A204.1 (cell line): ENCODE measurements at regions not wholly inside any gene's neighbourhood (a gene's known extent, or its start where the extent isn't known, plus 50 kb on each side); places are given as distances from the start of the nearest gene placed in this dataset.

ENCODE experiments used
- FAIRE-seq: peaks from 2 replicates; lab custom pipeline; 2012; peaks lifted over from hg19 to GRCh38; lab: Jason Lieb, UNC

DNA sequence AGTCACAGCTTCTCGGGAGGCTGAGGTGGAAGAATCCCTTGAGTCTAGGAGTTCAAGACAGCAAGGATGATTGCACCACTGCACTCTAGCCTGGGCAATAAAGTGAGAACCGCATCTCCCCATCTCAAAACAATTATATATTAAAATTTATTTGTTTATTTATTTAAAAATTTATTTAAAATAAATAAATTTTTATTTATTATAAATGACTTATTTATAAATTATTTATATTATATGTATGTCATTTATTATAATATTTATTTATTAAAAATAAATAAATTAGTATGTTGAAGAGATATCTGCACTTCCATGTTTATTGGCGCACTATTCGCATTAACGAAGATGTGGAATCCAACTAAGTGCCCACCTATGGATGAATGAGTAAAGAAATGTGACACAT, 683.2 kb upstream of the BRINP3 start:
- peak; percentile 93 for FAIRE-seq

DNA sequence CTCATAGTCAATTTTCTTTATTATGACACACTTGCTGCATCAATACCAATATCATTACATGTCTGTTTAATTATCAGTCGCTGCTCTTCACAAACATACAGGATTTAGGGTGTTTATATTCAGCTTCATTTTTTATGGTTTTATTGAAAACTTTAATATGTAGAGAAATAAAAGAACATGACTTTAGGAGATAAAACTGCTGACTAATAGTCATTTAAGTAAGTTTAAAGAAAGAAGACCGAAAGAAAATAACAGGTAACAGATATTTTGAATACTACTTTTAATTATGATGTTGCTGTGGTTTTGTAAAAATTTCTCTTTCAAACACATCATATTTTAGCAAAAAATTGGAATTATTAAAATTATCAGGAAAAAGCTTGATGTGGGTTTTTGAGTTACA, 685.1 kb upstream of the BRINP3 start:
- peak; percentile 40 for FAIRE-seq

DNA sequence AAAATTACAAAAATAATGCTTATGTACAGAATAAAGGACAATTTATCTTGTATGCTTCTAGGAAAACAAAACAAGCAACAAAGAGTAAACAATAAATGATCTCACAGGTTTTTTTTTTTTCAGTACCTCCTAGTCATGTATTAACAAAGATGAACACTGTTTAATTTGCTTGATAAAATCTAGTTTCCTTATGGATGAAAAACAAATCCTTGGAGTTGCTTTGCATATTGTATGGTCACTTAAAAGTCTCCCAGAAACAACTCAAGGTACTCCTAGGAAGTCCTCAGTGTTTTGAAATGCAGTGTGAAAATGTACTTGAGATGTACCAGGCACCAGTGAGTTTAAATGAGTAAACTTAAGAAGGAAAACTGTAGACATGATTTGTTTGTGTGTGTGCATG, 686.0 kb upstream of the BRINP3 start:
- FAIRE-seq, result no peak

DNA sequence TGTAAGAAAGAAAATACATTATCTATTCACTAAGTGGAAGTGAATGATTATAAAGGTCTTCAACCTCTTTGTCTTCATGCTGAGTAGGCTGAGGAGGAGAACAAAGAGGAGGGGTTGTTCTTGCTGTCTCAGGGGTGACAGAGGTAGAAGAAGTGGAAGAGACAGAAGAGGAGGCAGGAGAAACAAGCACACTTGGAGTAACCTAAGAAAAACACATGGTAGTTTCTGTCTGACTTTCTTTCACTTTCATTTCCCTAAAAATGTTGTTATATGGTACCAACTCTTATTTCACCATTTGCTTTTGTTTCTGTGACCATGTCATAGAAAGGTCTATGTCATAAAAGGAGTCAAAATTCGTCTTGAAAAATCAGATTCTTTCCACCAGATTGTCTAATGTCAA, 696.6 kb upstream of the BRINP3 start:
- FAIRE-seq, result peak; percentile 29

DNA sequence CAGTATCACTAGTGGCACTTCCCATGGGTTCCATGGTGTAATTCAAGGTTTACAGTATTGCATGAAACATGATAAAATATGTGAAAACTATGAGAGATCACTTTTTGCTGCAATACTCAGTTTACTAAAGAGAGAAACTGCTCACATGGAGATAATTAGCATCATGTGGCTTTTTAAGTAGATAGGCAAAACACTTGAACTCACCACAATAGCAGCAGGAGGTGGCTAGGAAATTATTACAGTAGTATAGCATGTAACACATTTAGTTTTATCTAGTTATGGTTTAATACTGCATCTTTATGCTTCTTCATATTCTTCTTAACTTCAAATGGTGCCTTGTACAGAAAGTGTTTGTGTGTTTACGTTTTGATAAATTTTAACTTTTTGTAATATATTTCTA, 698.5 kb upstream of the BRINP3 start:
- no peak for FAIRE-seq

DNA sequence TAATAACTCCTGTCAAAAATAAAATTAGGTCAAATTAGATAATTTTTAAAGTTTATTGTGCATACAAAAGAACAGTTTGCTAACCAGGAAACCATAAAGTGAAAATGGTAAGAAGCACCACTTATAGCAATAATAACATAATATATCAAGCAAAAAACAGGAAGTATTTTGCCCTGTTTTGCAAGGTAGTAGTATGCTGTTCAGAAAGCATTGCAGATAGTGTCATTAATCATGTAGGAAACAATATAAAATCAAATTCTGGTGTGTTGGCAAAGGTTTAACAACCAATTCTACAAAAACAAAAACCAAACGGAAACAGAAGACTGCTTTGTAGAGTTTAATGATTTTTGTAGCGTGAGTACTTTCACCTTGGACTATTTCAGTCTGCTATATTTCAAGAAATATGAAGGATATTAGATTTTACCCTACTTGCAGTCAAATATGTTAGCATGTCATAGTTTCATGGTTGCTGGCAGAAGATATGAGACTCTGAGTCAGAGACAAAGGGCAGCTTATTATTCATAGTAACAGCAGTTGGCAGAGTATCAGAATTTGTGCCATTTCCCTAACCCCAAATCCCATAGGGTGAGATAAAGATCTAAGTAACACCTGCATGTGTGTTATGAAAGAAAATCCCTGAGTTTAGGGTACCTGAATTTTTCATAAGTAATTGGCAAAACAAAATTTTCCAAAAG, 729.0 kb upstream of the BRINP3 start:
- FAIRE-seq, result no peak

DNA sequence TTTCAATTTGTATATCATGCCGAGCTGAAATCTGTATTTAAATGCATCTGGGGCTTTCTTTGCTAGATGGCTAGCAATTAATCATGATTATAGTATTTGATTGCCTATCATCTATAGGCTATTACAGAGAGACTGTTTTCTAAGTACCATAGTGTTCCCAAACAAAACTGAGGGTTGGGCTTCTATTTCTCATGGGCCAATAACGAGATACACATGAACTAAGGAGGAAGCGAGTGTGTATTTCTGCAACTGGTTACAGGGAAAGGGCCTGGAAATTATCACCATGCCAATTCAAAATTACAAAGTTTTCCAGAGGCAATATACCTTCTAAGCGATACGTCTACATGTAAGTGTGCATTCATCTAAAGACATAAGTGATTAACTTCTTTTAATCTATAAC, 744.5 kb upstream of the BRINP3 start:
- FAIRE-seq, result no peak

DNA sequence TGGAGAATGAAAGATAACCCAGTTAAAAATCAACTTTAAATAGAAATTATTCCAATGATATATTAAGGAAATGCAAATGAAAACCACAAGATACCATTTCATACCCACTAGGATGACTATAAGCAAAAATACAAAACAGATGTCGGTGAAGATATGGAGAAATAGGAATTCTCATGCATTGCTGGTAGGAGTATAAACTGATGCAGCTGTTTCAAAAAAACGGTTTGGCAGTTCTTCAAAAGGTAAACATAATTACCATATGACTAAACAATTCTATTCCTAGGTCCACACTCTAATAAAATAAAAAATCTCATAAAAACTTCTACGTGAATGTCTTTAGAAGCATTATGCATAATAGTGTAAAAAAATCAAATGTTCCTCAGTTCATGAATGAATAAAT, 763.3 kb upstream of the BRINP3 start:
- FAIRE-seq, result no peak

DNA sequence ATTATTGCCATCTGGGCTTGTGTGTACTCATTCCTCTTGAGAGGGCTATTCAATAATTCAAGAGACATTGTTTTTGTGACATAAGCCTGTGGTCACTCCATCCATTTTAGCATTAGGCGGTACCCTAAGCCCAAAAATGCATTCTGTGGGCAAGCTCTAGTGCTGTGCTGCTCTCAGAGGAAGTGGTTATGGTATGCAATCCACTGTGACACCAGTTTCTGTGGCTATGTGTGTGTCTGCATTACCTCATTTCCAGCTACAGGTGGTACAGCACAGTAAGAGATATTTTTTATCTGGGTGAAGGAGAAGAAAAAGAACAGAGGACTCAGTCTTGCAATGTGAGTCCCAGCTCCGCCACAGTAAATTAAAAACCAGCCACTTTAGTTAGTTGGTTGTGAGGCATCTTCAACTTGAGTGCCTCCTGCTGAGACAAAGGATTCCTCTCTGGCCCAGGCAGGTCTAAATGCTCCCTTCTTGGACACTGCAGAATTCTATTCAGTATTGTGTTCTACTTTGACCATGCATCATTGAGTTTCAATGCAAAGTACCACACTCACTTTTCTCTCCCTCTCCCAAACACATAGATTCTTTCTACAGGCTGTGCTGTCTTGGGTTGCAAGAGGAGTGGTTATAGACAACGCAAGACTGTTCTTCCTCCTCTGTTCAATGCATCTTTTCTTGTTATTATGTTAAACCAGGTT, 777.8 kb upstream of the BRINP3 start:
- FAIRE-seq, result no peak

DNA sequence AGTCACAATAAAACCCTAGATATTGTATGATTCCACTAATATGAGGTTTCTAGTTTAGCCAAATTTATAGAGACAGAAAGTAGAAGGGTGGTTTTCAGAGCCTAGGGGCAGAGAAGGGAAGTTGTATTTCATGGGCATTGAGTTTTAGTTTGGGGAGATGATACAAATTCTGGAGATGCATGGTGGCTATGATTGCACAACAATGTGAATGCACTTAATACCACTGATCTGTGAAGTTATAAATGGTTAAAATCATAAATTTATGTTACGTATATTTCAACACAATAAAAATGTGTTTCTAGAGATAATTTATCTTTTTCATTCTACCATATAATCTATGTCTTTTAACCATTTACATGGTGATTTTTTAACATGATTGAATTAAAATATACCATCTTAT, 779.3 kb upstream of the BRINP3 start:
- no peak for FAIRE-seq

DNA sequence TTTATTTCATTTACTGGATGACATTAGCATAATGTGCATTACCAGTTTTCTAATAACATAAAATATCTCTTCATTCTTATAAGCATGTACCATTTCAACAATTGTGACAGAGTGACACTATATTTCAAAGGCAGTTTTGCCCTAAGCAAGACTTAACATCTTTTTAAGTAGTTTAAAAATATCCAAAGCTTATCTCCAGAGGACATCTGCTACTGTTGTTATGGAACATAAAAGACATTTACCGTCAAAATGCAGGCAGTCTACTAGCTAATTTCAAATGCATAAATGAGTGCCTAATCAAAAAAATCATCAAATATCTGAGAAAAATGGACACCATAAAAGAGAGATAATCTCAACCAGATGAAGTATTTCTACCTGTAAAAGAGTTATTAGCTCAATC, 782.4 kb upstream of the BRINP3 start:
- no peak for FAIRE-seq

DNA sequence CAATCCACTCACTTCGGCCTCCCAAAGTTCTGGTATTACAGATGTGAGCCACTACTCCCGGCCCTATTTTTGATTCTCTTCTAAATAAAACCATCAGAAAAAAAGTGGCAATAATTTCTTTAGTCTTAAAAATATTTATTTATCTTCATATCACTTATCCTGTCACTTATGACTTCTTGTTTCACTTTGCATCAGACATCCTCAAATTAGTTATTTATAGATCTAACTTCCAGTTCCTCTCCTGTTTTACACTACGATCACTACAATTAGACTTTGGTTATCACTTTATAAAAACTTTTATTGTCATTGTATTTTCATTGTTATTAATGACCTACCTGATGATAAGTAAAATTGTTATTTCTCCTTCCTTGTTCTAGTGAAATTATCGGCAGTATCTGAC, 783.4 kb upstream of the BRINP3 start:
- no peak for FAIRE-seq

DNA sequence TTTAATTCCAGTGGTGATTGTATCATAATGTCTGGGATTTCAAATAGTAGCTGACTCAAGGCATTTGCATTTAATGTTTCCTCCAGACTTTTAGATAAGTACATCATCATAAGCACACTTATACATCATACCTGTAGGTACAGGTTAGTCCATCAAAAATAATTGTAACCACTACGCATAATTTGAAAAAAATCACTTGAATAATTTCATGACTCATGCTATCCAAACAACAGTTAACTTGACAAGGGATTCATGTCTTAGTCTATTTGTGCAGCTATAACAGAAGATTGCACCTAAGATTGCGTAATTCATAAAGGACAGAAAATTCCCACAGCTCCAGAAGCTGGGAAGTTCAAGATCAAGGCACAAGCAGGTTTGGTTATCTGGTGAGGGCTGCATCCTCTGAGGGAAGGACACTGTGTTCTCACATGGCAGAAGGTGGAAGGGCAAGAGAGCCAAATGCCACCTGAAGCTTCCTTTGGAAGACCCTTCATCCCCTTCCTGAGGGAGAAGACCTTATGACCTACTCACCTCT, 801.7 kb upstream of the BRINP3 start:
- FAIRE-seq, result no peak

DNA sequence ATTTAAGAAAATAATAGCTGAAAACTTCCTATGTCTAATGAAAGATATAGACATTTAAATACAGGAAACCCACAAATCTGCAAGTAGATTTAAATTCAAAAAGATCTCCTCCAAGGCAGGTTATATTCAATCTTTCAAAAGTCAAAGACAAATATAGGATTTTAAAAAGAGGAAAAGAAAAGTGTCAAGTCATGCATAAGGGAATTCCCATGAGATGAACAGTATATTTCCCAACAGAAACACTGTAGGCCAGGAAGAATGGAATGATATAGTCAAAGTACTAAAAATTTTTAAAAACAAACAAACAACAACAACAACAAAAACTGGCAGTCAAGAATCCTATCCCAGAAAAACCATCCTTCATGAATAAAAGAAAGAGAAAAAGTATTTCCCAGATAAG, 806.5 kb upstream of the BRINP3 start:
- no peak for FAIRE-seq

DNA sequence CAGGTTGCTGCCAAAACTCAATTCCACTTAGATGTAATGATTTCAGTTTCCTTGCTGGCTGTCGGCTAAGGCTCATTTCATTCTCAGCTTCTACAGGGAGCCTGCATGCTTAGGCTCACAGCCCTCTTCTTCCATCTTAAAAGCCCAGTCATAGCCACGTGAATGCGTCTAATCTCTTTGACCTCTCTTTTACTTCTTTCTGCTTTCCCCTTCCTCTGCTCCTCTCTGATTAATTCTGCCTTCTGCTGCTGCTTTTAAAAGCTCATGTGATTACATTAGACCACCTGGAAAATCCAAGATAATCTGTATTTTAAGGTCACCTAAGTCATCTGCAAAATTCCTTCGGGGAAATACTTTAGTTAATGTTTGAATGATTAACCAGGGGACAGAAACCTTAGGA, 812.8 kb upstream of the BRINP3 start:
- FAIRE-seq, result no peak

DNA sequence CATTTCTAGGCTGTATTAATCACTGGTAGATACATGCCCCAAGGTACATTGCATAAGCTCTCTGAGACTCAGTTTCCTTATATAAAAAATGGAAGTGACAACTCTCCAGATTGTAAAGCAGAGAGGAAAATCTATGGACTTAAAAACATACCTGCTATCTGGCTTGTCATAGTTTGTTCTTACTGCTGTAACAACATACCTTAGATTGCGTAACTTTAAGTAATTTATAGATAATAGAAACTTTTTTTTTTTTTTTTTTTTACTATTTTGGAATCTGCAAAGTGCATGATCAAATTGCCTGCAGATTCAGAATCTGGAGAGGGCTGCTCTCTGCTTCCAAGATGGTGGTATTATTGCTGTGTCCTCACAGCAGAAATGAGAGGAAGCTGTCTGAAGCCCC, 827.7 kb upstream of the BRINP3 start:
- FAIRE-seq, result no peak

DNA sequence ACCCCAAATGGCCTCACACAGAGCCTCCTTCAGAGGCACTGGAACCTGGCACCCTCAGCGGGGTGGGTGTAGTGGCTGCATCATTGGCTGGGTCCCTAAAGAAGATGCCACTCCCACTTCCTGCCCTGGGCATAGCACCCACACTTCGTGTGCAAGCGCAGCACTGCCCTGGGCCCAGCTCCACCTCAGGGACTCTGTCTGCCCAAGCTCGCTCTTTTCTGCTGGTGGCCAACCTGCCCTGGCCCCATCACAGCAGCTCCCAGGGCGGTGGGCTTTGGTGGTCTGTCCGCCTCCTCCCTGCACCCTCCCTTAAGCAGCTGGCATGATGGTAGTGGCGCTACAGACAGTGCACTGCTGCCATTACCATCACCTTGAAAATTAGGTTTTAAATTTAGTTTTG, 829.3 kb upstream of the BRINP3 start:
- no peak for FAIRE-seq

DNA sequence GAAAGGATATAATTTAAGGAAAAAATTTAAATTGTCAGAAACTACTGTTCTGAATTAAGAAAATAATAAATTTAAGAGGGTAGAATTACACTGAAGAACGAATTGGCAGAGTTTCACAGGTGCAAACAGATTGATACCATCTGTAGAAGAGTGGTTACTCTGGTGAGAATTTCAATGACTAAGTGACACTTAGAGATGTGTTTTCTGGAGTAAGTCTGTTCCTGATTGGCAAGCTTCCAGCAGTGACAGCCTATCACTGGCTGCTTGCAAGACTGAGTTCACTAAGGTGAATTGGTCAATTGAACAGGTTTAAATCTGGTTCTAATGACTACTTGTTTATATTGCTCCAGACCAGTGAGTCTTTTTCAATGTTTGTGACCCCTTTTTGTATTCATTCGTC, 838.2 kb upstream of the RGS18 start:
- no peak for FAIRE-seq

DNA sequence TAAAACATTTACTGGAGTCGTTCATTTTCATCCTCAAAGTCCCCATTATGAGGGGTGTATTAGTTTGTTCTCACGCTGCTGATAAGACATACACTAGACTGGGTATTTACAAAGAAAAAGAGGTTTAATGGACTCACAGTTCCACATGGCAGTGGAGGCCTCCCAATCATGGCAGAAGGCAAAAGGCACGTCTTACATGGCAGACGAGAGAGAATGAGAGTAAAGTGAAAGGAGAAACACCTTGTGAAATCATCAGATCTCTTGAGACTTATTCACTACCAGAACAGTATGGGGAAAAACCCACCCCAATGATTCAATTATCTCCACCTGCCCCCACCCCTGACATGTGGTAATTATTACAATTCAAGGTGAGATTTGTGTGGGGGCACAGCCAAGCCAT, 830.4 kb upstream of the RGS18 start:
- no peak for FAIRE-seq

DNA sequence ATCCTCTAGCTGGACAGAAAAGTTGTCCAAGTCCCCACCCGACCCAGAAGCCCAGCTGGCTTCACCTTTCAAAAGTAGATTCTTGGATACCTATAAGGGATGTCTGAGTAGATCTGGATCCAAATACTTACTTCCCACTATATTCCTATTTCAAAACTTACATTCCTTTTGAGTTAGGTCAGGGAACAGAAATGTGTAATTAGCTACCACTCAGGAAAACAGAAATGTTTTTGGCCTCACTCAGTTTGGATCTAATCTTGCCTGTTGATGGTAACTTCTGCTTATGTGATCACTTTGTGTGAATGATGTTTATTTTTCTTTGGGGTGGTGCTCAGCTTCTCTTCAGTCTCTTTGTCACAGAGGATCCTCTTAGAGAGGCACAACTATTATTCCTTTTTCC, 814.4 kb upstream of the RGS18 start:
- FAIRE-seq, result no peak

DNA sequence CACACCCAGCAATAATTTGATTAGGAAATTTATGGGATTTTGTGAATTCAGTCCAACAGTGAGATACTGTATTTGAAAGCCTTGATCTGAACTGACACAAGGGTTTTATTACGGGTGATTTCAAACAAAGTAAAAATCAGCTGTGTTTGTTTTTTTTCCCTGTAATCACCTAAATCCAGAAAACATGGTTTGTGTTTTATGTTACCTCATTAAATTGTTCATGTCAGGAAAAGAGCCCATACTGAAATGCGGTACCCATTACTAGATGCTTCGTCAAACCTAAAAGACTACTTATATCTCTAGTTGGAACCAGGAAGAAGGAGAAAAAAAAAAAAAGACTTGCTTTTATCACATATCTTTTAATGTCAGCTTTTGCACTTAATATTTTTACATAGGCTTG, 811.9 kb upstream of the RGS18 start:
- FAIRE-seq, result no peak

DNA sequence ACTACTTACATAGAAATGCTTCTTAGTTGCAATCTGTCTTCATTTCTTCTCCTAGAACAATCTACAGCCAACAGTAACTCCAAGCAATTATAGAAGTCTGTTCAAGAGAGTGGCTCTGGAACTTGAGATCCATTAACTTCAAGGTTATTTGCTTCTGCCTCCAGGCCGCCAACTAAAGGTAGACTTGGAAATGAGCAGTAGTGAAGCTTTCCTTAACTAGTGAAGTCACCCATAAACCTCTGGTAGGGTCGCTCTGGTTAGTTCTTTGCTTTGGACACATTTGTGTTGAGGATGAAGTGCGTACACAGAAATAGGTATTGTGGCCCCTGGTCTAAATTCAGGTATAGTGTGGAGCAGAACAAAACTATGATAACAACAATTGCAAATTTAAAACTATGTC, 809.9 kb upstream of the RGS18 start:
- FAIRE-seq, result no peak

DNA sequence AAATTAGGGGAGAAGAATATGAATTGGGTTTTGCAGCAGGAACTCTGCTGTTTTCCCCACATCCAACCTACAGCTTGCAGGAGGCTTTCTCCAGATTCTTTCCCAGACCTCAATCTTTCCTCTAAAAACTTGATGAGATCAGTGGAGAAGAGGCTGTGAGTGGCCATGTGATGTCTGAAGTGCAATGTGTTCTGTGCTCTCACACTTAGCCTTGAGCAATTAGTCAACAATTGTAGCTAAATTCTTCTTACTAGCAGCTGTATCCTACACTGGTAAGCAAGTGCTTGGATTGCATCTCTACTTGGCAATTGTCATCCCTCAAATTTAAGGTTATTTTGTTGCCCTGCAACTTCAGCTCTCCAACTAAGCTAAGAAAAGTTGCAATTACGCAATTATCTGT, 807.3 kb upstream of the RGS18 start:
- no peak for FAIRE-seq

DNA sequence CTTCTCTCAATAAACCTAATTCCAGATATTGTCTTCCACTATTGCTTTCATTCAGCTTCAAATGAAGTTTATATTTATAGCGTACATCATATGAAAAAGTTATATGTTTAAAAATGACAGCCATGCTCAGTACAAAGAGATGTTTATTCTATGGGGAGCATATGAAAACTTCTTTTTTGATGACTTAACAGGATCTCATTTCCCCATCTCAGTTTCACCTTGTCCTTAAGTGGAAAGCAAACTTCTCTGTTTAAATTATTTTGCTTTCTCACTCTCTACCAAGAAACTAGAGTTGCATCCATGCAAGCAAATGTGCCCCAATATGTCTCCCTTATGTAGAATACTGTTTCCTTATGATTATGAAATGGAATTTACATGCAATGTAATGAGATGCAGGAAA, 799.5 kb upstream of the RGS18 start:
- FAIRE-seq, result no peak
